Germinal center (tissue), 1 donor: ENCODE measurements at regions not wholly inside any gene's neighbourhood (a gene's known extent, or its start where the extent isn't known, plus 50 kb on each side); places are given as distances from the start of the nearest gene placed in this dataset.

Experiments
- DNase-seq: peaks from one replicate; pipeline ENCODE4 v3.0.0; 2012; ENCODE audit warnings: mixed read lengths, low spot score

DNA sequence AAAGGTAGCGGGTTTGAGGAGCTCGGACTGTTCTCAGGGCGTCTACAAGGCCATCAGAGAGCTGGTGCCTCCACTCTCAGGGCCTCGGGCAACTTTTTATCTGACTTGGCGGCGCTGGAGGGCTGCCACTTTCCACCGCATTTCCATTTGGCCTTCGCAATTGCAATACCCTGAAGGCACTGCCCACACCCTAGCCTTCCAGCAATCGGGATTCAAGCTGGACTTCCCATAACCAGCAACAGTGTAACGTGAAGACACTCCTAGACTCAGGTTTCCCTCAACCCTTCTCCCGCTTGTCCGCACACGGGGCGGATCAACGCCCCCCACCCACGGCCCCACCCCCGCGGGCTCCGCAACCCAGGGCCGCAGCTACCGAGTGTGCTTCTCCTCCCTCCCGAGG is 50.2 kb upstream of the BCOR start:
- DNase-seq, result no peak
